ENCODE measurements at regions not wholly inside any gene's neighbourhood (a gene's known extent, or its start where the extent isn't known, plus 50 kb on each side); places are given as distances from the start of the nearest gene placed in this dataset.
"Not testable (repeated sequence)": the region's sequence is repeated elsewhere in the genome, so short reads cannot be mapped to it uniquely, and the experiment has no call there.

DNA sequence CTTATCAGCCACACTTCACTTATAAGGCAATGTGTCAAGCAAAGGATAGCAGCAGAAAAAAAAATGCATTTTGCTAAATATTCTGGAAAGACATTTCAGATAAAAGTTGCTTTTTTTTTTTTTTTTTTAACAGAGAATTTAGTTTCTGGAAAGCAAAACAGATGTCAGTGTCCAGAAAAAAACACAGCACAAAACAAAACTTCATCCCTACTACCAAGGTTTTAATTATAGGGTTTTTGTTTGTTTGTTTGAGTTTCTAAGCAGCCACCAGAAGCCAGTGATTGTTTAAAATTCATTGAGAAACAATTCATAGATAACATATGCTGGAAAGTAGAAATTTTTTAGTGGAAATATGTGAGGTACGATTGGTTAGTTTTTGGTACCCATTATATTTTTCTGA, 1202.7 kb downstream of the OTOL1 start:
- peak; percentile 4 for DNase-seq

DNA sequence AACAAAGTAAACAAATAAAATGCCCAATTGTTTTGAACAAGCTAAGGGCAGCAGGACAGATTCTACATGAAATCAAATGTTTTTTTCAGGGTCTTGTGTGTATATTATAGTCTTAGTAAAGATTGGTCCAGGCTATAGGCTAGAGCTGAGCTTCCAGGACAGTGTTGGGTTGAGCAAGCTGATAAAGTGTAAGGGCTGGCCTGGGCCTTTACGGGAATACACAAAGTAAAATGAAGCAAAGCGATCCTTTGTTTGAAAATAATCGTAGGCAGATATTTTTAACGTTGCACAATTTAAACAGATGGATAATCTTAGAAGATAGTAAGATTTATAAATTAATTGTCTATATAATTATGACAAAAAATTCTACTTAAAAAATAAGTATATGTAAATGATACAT, 1204.6 kb downstream of the OTOL1 start:
- DNase-seq, result no peak

DNA sequence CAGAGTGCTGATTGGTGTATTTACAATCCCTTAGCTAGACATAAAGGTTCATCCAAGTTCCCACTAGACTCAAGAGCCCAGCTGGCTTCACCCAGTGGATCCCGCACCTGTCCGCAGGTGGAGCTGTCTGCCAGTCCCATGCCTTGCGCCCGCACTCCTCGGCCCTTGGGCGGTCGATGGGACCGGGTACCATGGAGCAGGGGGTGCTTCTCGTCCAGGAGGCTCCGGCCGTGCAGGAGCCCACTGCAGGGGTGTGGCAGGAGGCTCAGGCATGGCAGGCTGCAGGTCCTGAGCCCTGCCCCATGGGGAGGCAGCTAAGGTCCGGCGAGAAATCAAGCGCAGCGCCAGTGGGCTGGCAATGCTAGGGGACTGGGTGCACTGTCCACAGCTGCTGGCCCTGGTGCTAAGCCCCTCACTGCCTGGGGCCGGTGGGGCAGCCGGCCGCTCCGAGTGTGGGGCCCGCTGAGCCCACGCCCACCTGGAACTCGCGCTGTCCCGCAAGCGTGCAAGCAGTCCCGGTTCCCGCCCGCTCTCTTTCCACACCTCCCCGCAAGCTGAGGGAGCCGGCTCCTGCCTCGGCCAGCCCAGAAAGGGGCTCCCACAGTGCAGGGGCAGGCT, 1206.3 kb downstream of the OTOL1 start:
- no peak for DNase-seq

DNA sequence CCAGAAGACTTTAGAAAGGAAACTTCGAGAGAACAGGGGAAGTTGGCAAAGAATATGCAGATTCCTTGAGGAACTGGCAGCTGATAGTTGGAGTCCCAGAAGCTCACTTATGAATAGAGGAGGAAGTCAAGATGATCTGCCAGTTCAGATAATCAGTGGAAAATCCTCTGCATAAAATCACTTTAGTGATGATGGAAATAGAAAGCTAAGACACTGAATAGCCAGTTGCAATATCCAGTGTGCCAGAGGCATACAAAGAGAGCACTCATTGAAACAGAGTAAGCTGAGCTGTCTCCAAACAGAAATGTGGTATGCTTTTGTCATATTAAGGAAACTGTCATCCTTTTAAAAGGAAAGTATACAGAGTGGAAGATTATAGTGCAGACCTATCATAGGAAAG, 1207.6 kb downstream of the OTOL1 start:
- peak; percentile 2 for DNase-seq

GRCh38 chr3:162704799-162705385, 1208.3 kb downstream of the OTOL1 start:
- no peak for DNase-seq

- DNase-seq, result not testable (repeated sequence)
These were observed 1211.8 kb downstream of the OTOL1 start for GRCh38 chr3:162708394-162708793.

DNA sequence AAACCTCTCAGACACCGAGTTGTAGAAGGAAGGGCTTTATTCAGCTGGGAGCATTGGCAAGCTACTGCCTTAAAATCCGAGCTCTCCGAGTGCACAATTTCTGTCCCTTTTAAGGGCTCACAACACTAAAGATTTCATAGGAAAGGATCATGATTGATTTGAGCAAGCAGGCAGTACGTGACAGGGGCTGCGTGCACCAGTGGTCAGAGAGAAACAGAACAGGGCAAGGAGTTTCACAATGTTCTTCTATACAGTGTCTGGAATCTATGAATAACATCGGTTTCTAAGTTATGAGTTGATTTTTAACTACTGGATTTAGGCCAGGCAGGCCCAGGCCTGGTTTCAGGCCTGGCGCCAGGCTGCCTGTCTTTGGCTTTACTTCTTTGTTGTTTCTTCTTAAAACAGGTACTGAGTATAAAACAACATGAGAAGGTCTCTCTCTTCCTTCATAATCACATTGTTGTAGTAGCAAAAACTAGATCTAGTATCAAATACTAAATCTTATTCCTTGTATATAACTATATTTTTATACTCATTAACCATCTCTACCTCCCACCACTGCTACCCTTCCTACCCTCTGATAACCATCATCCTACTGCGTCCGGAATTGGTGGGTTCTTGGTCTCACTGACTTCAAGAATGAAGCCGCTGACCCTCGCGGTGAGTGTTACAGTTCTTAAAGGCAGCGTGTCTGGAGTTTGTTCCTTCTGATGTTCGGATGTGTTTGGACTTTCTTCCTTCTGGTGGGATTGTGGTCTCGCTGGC, 1212.5 kb downstream of the OTOL1 start:
- not testable (repeated sequence) for DNase-seq

DNA sequence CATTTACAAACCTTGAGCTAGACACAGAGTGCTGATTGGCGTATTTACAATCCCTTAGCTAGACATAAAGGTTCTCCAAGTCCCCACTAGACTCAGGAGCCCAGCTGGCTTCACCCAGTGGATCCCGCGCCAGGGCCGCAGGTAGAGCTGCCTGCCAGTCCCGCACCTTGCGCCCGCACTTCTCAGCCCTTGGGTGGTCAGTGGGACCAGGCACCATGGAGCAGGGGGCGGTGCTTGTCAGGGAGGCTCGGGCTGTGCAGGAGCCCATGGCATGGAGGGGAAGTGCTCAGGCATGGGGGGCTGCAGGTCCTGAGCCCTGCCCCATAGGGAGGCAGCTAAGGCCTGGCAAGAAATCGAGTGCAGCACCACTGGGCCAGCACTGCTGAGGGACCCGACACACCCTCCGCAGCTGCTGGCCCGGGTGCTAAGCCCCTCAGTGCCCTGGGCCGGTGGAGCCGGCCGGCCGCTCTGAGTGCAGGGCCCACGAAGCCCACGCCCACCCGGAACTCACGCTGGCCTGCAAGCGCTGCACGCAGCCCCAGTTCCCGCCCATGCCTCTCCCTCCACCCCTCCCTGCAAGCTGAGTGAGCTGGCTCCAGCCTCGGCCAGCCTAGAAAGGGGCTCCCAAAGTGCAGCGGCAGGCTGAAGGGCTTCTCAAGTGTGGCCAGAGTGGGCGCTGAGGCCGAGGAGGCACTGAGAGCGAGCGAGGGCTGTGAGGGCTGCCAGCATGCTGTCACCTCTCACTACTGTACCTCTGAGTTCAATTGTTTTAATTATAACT, 1213.9 kb downstream of the OTOL1 start:
- peak; percentile 3 for DNase-seq

DNA sequence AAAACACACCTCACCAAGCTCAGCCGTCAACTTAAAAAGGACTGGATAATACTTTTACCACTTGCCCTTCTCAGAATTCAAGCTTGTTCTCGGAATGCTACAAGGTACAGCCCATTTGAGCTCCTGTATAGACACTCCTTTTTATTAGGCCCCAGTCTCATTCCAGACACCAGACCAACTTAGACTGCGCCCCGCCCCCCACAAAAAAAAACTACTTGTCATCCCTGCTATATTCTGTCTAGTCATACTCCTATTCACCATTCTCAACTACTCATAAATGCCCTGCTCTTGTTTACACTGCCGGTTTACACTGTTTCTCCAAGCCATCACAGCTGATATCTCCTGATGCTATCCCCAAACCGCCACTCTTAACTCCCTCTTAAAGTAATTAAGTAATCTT, 1220.5 kb downstream of the OTOL1 start:
- not testable (repeated sequence) for DNase-seq

GRCh38 chr3:162718697-162719096, 1222.1 kb downstream of the OTOL1 start:
- no peak for DNase-seq

DNA sequence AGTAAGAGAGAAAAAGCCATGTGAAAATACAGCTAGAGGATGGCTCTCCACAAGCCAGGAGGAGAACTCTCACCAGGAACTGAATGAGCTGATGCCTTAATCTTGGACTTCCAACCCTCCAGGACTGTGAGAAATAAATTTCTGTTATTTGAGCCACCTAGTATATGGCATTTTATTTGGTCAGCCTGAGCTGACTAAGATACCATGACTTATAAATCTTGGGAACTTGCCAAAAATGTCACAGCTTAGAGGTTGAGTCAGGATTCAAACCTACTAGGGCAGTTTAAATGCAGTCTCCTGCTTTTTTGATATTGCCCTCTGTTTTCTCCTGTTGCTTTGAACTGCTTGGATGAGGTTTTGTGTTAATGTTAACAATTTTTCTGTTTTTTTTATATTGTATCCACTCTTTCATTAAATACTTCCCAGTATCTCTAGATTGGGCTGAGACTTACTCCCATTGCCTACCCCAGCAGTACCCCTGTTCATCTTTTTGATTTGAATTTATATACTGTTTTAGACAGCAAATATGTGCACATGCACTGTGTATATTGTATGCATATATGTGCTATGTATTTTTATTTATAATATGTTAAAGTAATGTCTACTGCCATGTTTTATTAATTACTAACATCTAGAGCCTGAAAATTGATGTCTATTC, 1223.2 kb downstream of the OTOL1 start:
- DNase-seq, result peak; percentile 50

DNA sequence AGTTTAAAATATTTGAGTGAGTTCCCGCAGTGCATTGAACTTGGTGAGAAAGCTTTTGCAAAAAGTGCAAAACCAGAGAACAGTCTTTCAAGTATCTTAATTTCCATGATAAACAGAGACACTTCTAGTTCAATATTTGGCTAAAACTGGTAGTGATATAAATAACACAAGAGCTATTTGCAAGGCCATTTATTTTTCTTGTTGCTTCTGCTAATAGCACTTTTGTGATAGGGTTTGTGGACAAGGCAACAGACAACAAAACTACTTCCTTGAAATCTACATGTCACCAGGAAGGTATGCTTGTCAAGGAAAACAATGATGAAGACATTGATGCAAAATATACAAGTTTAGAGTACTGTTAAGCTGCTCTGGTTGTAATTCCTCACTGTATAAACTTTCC, 1225.1 kb downstream of the OTOL1 start:
- no peak for DNase-seq

GRCh38 chr3:162722337-162722736, 1225.7 kb downstream of the OTOL1 start:
- DNase-seq, result no peak

GRCh38 chr3:162722796-162723195, 1226.2 kb downstream of the OTOL1 start:
- not testable (repeated sequence) for DNase-seq

DNA sequence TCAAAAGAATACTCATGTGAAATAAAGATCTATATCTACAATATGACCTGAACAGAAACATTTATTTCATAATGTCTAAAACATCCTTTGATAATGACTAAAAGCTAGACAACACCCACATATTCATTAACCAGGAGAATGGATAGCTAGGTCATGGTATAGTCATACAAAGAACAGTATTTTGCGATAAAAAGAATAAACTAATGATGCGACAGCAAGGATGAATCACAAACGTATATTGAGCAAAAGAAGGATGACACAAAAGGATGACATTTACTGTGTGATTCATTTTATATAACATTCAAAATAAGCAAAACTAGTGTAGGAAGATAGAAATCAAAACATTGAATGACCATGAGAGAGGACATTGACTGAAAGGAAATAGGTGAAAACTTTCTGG, 1233.1 kb downstream of the OTOL1 start:
- DNase-seq, result no peak

GRCh38 chr3:162731961-162732360, 1235.4 kb downstream of the OTOL1 start:
- not testable (repeated sequence) for DNase-seq

- DNase-seq, result no peak
These were observed 1242.2 kb downstream of the OTOL1 start for GRCh38 chr3:162738784-162739183.

DNA sequence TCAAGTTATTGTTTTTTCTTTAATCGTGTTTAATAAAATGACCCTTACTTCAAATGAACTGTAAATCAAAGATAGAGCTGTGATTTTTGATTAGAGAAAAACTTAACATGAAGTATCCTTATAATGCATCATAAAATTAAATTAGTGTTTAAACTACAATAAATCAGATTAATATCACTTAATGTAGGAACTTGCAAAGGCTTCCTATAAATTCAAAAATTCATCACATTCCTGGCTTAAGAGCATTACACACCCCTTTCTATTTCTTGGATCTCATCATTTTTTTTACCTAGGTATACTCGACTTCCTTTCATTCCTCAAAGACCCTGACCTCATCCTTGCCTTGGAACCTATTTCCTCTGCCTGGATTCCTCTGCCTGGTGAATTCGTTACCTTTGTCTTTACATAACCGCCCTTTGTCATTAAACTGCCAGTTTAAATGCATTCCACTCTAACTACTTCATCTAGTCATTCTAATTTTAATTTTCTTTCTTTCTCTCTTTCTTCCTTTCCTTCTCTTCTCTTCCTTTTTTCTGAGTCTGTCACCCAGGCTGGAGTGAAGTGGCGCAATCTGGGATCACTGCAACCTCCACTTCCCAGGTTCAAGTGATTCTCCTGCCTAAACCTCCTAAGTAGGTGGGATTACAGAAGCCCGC, 1244.5 kb downstream of the OTOL1 start:
- no peak for DNase-seq

- DNase-seq, result no peak
These were observed 1245.6 kb downstream of the OTOL1 start for GRCh38 chr3:162742159-162742717.

- DNase-seq, result no peak
These were observed 1246.5 kb downstream of the OTOL1 start for GRCh38 chr3:162743091-162743490.

DNA sequence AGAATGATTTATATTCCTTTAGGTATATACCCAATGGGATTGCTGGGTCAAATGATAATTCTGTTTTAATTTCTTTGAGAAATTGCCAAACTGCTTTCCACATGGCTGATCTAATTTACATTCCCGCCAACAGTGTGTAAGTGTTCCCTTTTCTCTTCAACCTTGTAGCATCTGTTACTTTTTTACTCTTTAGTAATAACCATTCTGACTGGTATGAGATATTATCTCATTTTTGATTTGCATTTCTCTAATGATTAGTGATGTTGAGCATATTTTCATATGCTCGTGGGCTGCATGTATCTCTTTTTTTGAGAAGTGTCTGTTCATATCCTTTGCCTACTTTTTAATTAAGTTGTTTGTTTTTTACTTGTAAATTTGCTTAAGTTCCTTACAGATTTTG, 1264.2 kb downstream of the OTOL1 start:
- DNase-seq, result peak; percentile 32

Measured in NCI-H69 (cell line).